ENCODE measurements at regions not wholly inside any gene's neighbourhood (a gene's known extent, or its start where the extent isn't known, plus 50 kb on each side); places are given as distances from the start of the nearest gene placed in this dataset.
"Not testable (repeated sequence)": the region's sequence is repeated elsewhere in the genome, so short reads cannot be mapped to it uniquely, and the experiment has no call there.

DNA sequence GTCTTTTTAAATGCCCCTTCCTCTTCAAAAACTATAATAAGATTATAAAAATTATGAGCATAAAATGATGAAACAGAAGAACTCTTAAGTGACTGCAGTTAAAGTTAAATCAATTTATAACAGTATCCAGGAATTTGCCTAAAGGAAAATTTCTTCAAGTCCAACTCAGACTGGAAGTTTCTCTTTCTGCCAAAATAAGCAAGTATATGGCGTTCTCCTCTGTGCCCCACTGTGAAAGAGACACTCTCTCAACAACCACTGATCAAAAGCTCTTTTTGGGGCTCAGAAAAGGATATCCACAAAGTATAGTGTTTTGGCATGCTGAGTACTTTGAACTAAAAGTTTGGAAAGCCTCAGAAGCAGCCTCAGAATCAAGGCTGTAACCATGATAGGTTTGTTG, 139.9 kb downstream of the SKIDA1 start:
- dilution Hi-C loops (cut with MboI; ENCODE audit: extremely low pct_ligation_motif_present, low sequenced_read_pairs), result no loop called here
- TF ChIP-seq EZH2 (IDR thresholded peaks at IDR 0.05; ENCODE audit: low read length), result no peak
- TF ChIP-seq CTCF (optimal IDR thresholded peaks at IDR 0.05 in 1 of 3, IDR thresholded peaks at IDR 0.05 in 1 of 3, conservative IDR thresholded peaks at IDR 0.05 in 1 of 3; ENCODE audit: extremely low read depth in 1 of 3, insufficient read depth in 2 of 3, low read length in 3 of 3), result no peak
- Histone ChIP-seq H3K9me3 (ENCODE audit: control insufficient read depth, low read depth, low read length) (no peaks in the 10 kb centered on the region), H3K9me1 (ENCODE audit: control insufficient read depth, extremely low read depth, insufficient read depth, low read length) (no peaks in the 10 kb centered on the region), H4K20me1 (ENCODE audit: control insufficient read depth, extremely low read depth, insufficient read depth, low read length) (no peaks in the 10 kb centered on the region), H3K27me3 (ENCODE audit: control insufficient read depth, extremely low read depth, insufficient read depth, low read length) (no peaks in the 10 kb centered on the region), H3K4me3 (ENCODE audit: control insufficient read depth in 2 of 3, extremely low read depth in 1 of 3, insufficient read depth in 2 of 3, low read depth in 1 of 3, low read length in 3 of 3) (no peak overlapping the region), H3K4me2 (ENCODE audit: control insufficient read depth, extremely low read depth, insufficient read depth, low read depth, low read length) (no peak overlapping the region), H3K79me2 (ENCODE audit: control insufficient read depth, insufficient read depth, low read length) (no peaks in the 10 kb centered on the region), H3K9ac (ENCODE audit: control insufficient read depth, extremely low read depth, insufficient read depth, low read length) (no peak overlapping the region), H2AFZ (ENCODE audit: control insufficient read depth, low read length) (peak overlapping the region; percentile 34), H3K4me1 (ENCODE audit: control insufficient read depth, extremely low read depth, insufficient read depth, low read length) (no peaks in the 10 kb centered on the region), H3K36me3 (ENCODE audit: control insufficient read depth in 2 of 2, extremely low read depth in 1 of 2, insufficient read depth in 2 of 2, low read length in 2 of 2) (no peaks in the 10 kb centered on the region), H3K27ac (ENCODE audit: control insufficient read depth, insufficient read depth, low read length) (no peak overlapping the region)
- DNase-seq (ENCODE audit: low read depth, low spot score), result no peak
- FAIRE-seq, result no peak

DNA sequence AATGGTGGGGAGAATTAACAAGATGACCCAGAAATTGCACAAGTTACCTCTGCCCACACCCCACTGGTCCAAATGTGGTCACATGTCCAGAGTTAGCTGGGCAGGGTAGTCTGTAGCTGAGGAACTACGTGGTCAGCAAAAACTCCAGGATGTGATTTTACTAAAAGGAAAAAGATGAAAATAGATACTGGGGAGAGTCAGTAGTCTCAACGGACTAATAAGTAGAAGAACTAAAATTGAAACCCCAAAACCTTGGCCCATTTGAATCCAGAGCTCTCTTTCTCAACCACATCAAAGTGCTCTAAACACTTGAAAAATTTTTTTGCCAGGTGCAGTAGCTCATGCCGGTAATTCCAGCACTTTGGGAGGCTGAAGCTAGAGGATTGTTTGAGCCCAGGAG, 146.3 kb downstream of the SKIDA1 start:
- no peak overlapping the region for H3K27ac ChIP-seq (ENCODE audit: control insufficient read depth, insufficient read depth, low read length)
- peaks cover 4% of the 10 kb centered on the region for H3K4me1 ChIP-seq (ENCODE audit: control insufficient read depth, extremely low read depth, insufficient read depth, low read length)
- TF ChIP-seq EZH2 (IDR thresholded peaks at IDR 0.05; ENCODE audit: low read length), result no peak
- H3K9me3 ChIP-seq (ENCODE audit: control insufficient read depth, low read depth, low read length), result no peaks in the 10 kb centered on the region
- H3K4me2 ChIP-seq (ENCODE audit: control insufficient read depth, extremely low read depth, insufficient read depth, low read depth, low read length), result no peak overlapping the region
- H3K9ac ChIP-seq (ENCODE audit: control insufficient read depth, extremely low read depth, insufficient read depth, low read length), result no peak overlapping the region
- dilution Hi-C loops (cut with MboI; ENCODE audit: extremely low pct_ligation_motif_present, low sequenced_read_pairs), result no loop called here
- peak; percentile 23 for FAIRE-seq
- H3K79me2 ChIP-seq (ENCODE audit: control insufficient read depth, insufficient read depth, low read length), result no peaks in the 10 kb centered on the region
- no peak overlapping the region for H3K4me3 ChIP-seq (ENCODE audit: control insufficient read depth in 2 of 3, extremely low read depth in 1 of 3, insufficient read depth in 2 of 3, low read depth in 1 of 3, low read length in 3 of 3)
- no peak overlapping the region for H2AFZ ChIP-seq (ENCODE audit: control insufficient read depth, low read length)
- no peaks in the 10 kb centered on the region for H3K27me3 ChIP-seq (ENCODE audit: control insufficient read depth, extremely low read depth, insufficient read depth, low read length)
- H4K20me1 ChIP-seq (ENCODE audit: control insufficient read depth, extremely low read depth, insufficient read depth, low read length), result no peaks in the 10 kb centered on the region
- no peak for DNase-seq (ENCODE audit: low read depth, low spot score)
- H3K36me3 ChIP-seq (ENCODE audit: control insufficient read depth in 2 of 2, extremely low read depth in 1 of 2, insufficient read depth in 2 of 2, low read length in 2 of 2), result no peaks in the 10 kb centered on the region
- H3K9me1 ChIP-seq (ENCODE audit: control insufficient read depth, extremely low read depth, insufficient read depth, low read length), result no peaks in the 10 kb centered on the region

- H3K4me3 ChIP-seq (ENCODE audit: control insufficient read depth in 2 of 3, extremely low read depth in 1 of 3, insufficient read depth in 2 of 3, low read depth in 1 of 3, low read length in 3 of 3); FAIRE-seq; H3K9me3 ChIP-seq (ENCODE audit: control insufficient read depth, low read depth, low read length); H3K79me2 ChIP-seq (ENCODE audit: control insufficient read depth, insufficient read depth, low read length); H3K9me1 ChIP-seq (ENCODE audit: control insufficient read depth, extremely low read depth, insufficient read depth, low read length); H3K36me3 ChIP-seq (ENCODE audit: control insufficient read depth in 2 of 2, extremely low read depth in 1 of 2, insufficient read depth in 2 of 2, low read length in 2 of 2); DNase-seq (ENCODE audit: low read depth, low spot score); H3K27me3 ChIP-seq (ENCODE audit: control insufficient read depth, extremely low read depth, insufficient read depth, low read length); H3K27ac ChIP-seq (ENCODE audit: control insufficient read depth, insufficient read depth, low read length); dilution Hi-C loops (cut with MboI; ENCODE audit: extremely low pct_ligation_motif_present, low sequenced_read_pairs); H3K9ac ChIP-seq (ENCODE audit: control insufficient read depth, extremely low read depth, insufficient read depth, low read length); H3K4me2 ChIP-seq (ENCODE audit: control insufficient read depth, extremely low read depth, insufficient read depth, low read depth, low read length); H4K20me1 ChIP-seq (ENCODE audit: control insufficient read depth, extremely low read depth, insufficient read depth, low read length); H2AFZ ChIP-seq (ENCODE audit: control insufficient read depth, low read length): not testable (repeated sequence)
- H3K4me1 ChIP-seq (ENCODE audit: control insufficient read depth, extremely low read depth, insufficient read depth, low read length), result peaks cover 14% of the 10 kb centered on the region
Measured at GRCh38 chr10:21375274-21375673, 150.2 kb downstream of the SKIDA1 start.

DNA sequence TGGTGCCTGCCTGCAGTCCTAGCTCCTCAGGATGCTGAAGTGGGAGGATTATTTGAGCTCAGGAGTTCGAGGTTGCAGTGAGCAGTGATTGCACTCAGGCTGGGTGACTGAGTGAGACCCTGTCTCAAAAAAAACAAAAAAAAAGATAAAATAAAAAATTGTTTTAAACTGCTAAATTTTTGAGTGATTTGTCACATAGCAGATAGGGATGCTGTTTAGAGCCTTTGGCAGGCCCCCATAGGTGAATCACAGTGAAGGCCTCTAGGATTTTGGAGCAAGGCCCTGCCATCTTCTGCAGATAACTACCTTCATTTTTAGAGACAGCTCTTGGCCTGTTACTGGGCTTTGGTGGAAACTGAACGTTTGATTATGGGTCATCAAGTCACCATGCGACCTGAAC, 151.6 kb downstream of the SKIDA1 start:
- H3K4me1 ChIP-seq (ENCODE audit: control insufficient read depth, extremely low read depth, insufficient read depth, low read length), result peaks cover 22% of the 10 kb centered on the region
- H3K27ac ChIP-seq (ENCODE audit: control insufficient read depth, insufficient read depth, low read length); H3K9me3 ChIP-seq (ENCODE audit: control insufficient read depth, low read depth, low read length); H3K4me3 ChIP-seq (ENCODE audit: control insufficient read depth in 2 of 3, extremely low read depth in 1 of 3, insufficient read depth in 2 of 3, low read depth in 1 of 3, low read length in 3 of 3); H3K9ac ChIP-seq (ENCODE audit: control insufficient read depth, extremely low read depth, insufficient read depth, low read length); H3K79me2 ChIP-seq (ENCODE audit: control insufficient read depth, insufficient read depth, low read length); FAIRE-seq; DNase-seq (ENCODE audit: low read depth, low spot score); dilution Hi-C loops (cut with MboI; ENCODE audit: extremely low pct_ligation_motif_present, low sequenced_read_pairs); H3K36me3 ChIP-seq (ENCODE audit: control insufficient read depth in 2 of 2, extremely low read depth in 1 of 2, insufficient read depth in 2 of 2, low read length in 2 of 2); H2AFZ ChIP-seq (ENCODE audit: control insufficient read depth, low read length); H4K20me1 ChIP-seq (ENCODE audit: control insufficient read depth, extremely low read depth, insufficient read depth, low read length); H3K4me2 ChIP-seq (ENCODE audit: control insufficient read depth, extremely low read depth, insufficient read depth, low read depth, low read length); H3K27me3 ChIP-seq (ENCODE audit: control insufficient read depth, extremely low read depth, insufficient read depth, low read length); H3K9me1 ChIP-seq (ENCODE audit: control insufficient read depth, extremely low read depth, insufficient read depth, low read length): not testable (repeated sequence)

Measured in keratinocyte (primary cell).